Fibroblast of the conjunctiva (primary cell): ENCODE measurements at regions not wholly inside any gene's neighbourhood (a gene's known extent, or its start where the extent isn't known, plus 50 kb on each side); places are given as distances from the start of the nearest gene placed in this dataset.

Experiments
- DNase-seq: peaks from one replicate; pipeline ENCODE4 v3.0.0-alpha.2; 2010; ENCODE audit warnings: low read depth

DNA sequence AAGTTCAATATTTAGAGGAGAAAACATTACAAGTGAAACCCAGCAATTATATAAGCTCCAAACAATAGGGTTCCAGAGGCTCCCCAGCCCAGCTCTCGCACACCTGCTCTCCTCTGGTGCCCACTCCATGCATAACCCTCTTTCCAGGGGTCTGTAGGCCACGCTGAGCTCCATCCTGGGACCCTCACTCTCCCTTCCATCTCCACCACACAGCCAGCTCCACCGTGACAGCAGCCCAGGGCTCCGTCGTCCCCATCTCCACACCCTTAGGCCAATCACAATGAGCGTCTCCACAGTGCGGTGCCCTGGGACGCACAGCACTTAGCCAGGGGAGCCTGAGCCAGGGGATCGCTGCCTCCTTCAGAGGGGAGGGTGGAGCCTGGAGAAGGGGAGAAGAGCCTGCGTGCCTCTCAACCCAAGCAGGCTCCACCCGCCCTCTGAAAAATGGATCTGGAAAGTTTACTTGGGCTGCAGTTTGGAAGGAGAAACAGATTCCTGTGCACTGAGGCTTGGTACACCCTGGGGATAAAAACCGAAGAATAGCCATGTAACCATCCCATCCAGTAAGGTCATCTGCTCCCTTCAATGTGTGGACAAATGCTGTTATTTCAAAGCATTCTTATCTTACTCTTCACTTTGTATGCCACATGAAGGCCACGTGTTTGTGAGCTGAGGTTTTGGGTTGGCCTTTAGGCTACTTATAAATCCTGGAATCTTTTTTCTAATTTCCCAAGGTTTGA lies 72.4 kb upstream of the GGTLC1 start:
- DNase-seq = no peak

DNA sequence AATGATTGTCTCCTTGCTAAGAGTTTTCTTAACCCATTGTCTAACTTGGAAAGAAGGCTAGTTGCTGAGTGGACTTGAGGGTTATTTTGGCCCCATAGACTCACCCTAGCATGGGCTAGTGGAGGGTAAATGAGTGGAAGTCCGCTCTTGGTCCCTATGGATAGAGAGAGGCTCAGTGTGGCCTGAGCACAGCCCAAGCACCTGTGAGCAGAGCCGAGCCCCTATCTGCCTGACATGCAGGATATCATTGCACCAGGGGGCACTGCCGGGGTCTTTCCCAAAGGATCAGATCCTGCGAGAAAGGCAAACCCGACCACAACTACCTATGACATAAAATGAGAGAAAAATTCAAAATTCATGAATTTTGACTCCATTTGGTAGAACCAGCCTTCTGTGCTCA lies 70.6 kb upstream of the GGTLC1 start:
- DNase-seq = no peak

GRCh38 chr20:24056491-24056890 lies 67.9 kb upstream of the GGTLC1 start:
- DNase-seq = no peak

- no peak for DNase-seq
Measured at GRCh38 chr20:24052599-24053275, 64.2 kb upstream of the GGTLC1 start.

DNA sequence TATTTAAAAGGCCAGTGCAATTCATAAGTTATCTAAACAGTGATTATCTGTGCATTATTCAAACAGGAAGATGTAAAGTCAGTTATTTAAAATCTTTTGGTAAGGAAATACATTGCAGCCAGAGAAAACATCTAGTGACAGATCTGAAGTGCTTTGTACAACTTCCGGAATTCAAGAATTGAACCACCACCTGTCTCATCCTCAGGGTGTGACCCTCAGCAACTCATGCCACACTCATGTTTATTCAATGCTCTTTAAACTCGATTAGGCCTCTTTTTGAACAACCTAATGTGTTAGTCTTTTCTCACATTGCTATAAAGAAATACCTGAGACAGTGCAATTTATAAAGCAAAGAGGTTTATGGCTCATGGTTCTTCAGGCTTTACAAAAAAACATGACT lies 62.6 kb upstream of the GGTLC1 start:
- no peak for DNase-seq

DNA sequence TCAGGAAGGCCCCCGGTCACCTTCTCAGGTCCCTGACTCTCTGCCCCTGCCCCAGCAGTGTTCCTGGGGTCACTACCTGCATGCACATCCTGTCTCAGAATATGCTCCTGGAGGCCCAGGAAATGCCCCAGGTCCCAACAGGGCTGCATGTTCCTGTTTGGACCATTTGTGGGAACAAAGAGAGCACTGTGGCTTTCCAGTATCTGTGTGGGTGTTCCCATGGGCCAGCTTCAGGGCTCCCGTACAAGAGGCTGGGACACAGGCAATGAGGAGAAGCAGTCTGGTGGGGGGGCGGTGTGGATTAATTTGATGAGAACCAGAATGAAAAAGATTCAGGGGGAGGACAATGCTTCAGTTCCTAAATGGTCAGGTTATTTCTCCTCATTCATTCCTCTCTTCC lies 61.5 kb upstream of the GGTLC1 start:
- DNase-seq = no peak

GRCh38 chr20:24049081-24049480 lies 60.5 kb upstream of the GGTLC1 start:
- DNase-seq = no peak

DNA sequence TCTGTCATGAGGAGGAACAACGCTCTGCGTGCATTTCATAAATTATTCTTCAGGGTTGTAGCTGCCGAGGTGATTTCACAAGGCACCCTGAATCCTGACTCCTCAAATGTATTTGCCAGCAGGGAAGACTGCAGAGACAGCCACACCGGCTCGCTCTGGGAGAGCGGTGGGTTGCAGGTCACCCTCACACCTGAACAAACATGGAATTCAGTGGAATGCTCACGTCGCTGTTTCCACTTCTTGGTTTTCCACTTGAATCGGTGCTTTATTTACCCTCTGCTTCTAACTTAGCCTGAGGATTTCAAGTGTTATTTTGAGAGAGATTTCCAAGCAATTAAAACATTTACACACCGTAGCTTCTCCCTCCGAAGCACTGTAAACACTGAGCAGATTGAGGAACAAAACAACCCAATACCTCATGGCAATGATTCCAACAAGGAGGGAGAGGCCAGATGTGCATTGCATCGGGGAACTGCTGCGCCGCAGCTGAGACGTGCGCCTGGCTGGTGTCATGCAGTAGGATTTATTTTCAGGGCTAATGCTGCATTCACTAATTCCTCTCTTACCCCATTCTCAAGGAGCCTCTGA lies 59.5 kb upstream of the GGTLC1 start:
- no peak for DNase-seq

DNA sequence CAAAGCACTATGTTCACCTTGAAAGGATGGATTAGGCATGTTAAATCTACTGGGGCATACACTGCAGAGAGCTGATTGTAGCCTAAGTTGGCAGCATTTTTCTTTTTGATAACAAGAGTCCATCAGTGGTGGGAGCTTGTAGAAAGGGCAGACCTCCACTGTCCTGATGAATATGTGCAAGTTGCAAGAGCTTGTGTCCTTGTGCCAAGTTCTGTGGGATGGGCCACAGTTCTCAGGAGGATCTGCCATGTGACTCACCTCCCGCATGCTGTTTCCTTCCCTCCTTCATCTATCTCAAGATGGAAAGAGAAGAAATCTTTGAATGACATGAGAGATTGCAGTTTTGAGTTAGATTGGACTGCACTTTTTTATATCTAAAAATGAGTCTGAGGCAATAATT lies 58.3 kb upstream of the GGTLC1 start:
- DNase-seq = no peak

GRCh38 chr20:24045621-24046318 lies 57.2 kb upstream of the GGTLC1 start:
- no peak for DNase-seq

- no peak for DNase-seq
Measured at GRCh38 chr20:24043294-24043693, 54.7 kb upstream of the GGTLC1 start.

GRCh38 chr20:24042646-24043045 lies 54.1 kb upstream of the GGTLC1 start:
- DNase-seq = no peak

- DNase-seq = no peak
Measured at GRCh38 chr20:24040896-24041459, 52.4 kb upstream of the GGTLC1 start.

- no peak for DNase-seq
Measured at GRCh38 chr20:24039196-24039595, 50.6 kb upstream of the GGTLC1 start.
